Stimulated activated CD4-positive, alpha-beta T cell treated with anti-CD3 and anti-CD28 coated beads, TNF-alpha, amount 100 ng/mL, for 48 hours (primary cell): ENCODE measurements at regions not wholly inside any gene's neighbourhood (a gene's known extent, or its start where the extent isn't known, plus 50 kb on each side); places are given as distances from the start of the nearest gene placed in this dataset.
A peak's percentile ranks its signal among the peaks of the same experiment; 100 is the strongest.

ENCODE experiments used
- DNase-seq, 3 donors: peaks; one replicate each; pipeline ENCODE4 v3.0.0-alpha.2; 2020; ENCODE audit warnings: low read depth in 3 of 3

DNA sequence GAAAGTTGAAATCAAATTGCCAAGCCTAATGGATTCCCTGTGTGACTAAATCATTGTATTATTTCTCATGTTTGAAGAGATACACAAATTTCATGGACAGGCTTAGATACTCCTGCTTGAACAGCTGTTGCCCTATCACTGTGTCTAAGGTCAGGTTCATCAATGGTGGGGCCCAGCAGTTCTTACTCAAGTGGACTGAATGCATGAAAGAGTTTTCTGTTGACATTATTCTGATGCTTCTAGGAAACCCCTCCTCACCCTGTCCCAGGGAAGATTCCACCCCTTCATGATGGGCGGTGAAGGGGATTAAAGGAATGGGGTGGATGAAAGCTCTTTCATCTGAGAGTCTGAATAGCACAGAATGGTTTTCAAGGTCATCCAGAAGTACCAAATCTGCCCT lies 148.8 kb downstream of the INO80D start:
- DNase-seq: no peak

DNA sequence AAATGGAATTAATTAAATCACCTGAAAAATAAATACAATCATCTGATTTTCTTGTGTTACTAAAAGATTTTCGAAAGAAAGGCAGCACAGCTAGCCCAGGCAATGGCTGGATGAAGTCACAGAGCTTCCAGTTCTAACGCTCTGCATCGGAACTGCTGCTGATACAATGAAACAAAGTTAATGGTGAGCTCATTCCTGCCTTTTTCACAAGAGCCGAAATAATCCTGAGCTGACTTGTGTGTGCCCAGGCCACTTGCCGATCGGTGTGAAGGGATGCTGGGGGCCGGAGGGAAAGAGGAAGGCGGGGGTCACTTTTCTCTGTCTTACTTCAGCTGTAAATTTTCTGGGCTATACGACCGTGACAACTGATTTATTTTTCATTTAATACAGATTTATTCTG lies 149.5 kb downstream of the INO80D start:
- no peak for DNase-seq

DNA sequence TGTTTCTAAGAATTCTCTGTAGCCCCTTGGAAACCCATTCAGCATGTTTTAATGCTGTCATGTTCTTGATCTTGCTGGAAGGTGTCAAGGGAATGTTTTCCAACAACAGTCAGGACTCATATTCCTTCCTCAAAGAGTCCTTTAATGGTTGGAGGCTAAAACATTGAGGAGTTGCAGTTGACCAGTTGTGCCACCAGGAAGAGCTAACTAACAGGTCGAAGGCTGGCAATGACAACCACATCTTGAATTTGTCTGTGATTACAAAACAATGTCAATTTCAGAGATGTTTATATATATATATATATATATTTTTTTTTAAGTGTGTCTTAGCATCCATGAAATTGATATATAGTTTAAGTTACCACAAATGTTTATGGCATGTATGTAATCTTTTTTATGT lies 151.5 kb downstream of the INO80D start:
- no peak for DNase-seq

DNA sequence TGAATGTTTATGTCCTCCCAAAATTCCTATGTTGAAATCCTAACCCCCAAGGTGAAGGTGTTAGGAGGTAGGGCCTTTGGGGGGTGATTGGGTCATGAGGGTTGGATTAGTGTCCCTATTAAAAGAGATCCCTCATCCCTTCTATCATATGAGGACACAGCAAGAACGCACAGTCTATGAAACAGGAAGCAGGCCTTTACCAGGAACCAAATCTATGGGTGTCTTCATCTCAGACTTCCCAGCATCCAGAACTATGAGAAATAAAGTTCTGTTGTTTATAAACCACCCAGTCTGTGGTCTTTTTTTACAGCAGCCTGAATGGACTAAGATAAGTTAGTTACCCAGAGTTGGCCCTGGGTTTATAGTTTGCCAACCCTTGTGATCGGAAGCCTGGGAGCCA lies 153.1 kb downstream of the INO80D start:
- DNase-seq: no peak

DNA sequence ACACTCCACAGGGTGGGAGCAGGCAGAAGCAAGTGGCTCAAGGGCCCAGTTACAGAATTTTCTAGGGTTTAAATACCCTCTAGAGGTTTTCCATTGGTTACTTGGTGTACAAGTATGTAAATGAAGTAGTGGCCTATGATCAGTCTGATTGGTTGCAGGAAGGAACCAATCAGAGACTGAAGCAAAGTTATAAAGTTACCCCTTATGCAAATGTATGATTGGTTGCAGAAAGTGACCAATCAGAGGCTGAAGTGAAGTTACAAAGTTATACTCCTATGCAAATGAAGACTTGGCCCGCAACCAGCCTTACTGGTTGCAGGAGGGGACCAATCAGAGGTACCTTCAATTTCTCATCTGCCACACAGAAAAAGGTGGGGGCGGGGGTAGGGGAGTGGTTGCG lies 154.6 kb downstream of the INO80D start:
- DNase-seq: no peak

DNA sequence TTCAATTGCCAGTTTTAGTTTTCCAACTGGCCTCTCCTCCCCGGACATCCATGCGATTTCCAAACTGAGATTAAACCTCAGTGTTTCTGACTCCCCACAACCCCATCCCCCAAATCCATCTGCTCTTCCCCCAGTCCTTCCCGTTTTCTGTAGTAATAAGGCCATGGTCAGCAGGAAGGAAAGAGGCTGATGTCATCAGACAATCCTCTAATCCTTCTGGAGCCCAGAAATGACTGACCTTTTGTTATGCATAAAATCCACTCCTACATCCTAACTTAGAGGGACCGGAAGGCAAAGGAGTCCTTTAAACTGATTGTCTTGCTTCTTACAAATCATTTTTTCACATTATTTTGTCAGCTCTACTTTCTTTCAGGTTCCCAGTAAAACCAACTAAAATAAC lies 155.8 kb downstream of the INO80D start:
- DNase-seq: no peak

DNA sequence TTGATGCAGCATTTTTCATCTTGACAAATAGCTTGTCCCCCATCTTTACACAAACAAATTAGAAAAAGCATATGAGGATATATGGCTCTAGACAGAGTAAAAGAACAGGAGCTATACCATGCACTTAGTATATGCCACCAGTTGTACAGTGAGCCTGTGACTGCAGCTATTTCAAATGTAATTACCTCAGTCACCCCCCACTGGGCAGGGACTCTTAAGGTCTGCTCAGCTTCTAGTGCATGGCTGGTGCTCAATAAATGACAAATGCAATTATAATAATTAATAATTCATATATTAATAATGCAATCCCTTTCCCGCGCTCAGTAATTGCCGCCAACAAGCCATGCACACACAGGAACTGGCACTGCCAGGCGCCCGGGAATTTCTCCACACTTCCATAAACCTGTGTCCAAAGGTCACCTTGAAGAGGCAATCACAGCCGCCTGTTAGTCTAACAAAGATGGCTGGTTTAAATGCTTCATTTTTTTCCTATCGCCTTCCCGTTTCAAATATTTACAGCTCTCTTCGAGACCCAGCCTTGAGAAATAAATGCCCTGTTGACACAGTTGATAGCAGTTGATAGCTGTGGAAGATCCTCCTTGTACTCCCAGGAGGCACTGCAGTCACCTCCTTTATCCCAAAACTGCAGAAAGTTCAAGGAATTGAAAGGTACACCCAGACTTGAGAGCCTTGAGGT lies 156.6 kb downstream of the INO80D start:
- no peak for DNase-seq

DNA sequence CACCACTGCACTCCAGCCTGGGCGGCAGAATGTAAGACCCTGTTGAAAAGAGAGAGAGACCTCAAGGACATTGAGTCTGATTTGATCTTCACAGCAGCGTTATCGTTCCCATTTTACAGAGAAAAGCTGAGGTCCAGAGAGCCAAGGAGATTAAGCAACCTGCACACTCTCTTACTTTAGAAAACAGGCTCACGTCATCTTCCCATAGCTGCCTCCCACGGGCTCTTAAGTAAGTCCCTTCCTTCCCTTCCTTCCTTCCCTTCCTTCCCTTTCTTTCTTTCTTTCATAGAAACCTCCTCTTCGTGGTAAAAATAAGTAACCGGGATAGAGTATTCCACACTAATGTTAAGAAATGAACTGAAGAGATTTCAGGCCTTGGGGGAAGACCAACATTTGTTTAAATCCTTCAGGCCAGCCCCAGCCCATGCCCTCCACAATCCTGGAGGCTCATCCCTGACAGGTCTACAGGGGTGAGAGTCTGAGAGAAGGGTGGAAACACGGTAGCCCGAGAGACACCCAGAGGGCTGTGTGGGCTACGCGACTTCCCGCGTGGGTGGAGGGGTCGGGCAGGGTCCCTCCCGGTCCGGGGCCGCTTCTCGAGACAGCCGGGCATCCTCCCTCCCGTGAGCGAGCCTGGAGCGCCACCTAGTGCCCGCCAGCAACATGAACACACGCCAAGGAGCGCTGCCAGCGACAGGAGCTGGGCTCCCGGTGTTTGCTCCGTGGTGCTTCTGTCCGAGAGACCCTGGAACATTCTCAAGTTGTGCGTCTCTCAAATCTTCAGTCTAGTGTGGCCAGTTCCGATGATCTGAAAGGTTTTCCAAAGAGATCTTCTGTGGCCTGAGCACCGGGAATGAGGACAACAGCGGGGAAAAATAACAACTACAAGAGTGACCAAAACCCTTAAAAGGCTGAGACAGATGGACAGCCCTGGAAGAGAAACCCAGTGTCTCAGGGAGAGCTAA lies 160.3 kb downstream of the INO80D start:
- peak; percentile 48 to 70 (median 64) for DNase-seq

DNA sequence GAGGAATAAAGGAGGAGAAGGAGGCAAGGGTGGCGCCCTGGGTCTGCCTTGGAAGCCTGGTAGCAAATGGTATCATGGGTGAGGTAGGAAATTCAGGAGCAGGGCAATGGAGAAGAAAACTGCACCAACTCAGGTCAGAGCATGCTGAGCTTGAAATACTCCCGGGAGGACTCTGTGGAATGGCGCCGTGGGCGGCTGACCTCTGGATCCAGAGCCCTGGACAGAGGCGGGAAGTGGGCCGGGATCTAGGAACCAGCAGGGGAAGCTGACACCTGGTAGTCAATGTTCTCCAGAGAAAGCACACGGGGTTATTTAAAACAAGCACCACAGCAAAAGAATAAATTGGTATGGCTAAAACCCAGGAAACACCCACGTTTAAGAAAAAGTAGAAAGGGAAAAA lies 161.3 kb downstream of the INO80D start:
- no peak for DNase-seq

DNA sequence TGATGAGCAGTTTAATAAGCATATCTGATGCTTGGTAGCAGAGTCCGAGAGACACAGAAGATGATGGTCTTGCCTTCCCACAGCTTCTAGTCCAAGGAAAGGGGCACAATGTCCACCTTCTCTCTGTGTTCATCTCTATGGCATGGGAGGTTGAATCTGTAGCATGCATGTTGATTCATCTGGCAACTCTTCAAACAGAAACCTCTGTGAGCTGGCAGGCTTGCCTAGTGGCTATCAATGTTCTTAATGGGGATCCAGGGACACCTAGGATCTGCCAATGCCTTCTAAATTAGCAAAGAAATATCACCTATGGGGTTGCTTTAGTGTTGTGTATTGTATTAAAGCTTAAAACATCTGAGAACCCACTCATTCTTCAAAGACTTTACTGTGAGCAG lies 170.8 kb downstream of the INO80D start:
- DNase-seq: no peak

DNA sequence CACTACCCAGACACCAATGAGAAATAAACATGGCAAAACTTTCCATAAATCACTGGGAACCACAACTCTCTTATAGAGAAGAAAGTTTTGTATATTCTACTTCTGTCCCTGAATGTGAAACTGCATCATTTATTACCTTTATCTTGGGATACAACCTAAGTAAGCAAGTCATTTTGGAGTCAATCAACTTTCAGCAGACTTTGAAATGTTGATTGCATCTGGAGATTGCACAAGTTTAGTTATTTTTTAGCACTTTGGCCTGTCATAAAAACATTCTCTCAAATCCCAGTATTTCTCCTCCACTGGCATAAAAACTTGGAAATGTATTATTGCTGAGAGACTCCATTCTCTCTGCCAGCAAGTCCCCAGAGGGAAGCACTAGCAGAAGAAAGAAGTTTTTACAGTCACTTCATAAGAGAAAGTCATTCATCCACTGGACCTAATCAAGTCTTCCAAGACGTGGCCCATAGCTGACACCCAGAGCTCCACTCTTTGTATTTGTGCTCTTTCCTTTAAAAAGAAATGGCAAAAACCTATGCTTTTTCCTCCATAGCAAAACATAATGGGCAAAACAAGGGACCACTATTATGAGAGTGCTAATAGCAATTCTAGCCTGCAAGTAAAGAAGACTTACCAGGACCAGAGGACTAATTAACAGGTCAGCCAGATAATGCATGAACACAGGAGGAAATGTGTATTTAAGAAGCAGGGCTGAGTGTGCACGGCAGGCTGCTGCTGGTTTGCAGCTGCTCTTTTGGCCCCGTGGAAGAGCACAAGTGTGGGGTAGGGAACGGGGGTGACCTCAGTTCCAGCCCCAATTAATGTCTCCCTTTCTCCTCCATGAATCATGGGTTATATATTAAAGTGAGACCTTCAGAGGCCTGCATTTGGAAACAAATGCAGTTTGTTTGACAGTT lies 171.5 kb downstream of the INO80D start:
- DNase-seq: no peak

DNA sequence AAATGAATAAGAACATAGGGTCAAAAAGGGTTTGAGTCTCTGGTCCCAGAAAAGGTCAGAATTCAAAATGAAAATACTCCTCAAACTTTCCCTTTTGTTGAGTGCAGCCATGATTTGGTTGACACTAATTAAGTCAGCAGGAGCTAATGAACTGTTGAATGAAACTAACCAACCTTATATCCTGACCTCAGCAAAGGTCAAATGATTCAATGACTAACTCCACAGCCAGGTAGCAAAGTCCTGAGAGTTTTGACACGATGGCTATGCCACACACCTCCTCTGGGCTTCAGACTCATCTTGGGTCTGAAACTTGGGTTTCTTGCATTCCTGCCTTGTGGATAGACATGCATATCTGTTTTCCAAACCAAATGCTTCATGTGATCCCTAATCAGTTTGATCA lies 172.3 kb downstream of the INO80D start:
- DNase-seq: no peak

DNA sequence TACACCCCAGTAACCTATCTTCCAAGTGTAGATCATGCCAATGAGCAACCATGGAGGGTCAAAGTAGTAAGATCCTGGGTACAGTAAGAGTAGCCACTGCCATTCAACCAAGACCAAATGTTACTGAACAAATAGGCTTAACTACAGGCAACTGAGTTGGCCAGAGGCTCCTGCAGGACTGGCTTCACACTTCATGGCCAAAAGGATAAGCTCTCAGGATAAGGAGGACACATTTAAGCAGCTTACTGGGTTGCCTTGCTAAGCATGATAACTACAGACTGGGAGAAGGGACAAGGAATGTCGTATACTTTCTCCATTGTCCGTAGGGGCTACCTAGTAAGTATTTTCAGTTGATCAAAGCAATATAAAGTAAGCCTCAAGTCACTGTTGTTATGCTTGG lies 174.7 kb downstream of the INO80D start:
- no peak for DNase-seq

DNA sequence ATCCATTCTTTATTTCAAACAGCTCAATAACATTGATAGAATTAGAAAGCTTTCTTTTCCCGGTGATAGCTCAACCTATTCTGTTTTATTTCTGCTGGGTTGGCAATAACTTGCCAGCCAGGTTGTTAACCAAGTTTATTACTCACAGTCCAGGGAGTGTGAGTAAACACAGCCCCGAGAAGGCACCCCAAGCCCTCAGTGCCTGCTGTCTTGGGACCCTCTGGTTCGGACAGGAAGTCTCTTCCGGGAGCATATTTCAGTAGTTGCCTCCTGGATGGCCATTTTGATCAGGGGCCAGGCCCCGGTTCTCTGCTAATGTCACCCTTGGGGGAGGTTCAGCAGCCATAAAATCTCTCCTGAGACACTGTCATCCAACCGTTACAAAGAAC lies 176.8 kb downstream of the INO80D start:
- DNase-seq: no peak

DNA sequence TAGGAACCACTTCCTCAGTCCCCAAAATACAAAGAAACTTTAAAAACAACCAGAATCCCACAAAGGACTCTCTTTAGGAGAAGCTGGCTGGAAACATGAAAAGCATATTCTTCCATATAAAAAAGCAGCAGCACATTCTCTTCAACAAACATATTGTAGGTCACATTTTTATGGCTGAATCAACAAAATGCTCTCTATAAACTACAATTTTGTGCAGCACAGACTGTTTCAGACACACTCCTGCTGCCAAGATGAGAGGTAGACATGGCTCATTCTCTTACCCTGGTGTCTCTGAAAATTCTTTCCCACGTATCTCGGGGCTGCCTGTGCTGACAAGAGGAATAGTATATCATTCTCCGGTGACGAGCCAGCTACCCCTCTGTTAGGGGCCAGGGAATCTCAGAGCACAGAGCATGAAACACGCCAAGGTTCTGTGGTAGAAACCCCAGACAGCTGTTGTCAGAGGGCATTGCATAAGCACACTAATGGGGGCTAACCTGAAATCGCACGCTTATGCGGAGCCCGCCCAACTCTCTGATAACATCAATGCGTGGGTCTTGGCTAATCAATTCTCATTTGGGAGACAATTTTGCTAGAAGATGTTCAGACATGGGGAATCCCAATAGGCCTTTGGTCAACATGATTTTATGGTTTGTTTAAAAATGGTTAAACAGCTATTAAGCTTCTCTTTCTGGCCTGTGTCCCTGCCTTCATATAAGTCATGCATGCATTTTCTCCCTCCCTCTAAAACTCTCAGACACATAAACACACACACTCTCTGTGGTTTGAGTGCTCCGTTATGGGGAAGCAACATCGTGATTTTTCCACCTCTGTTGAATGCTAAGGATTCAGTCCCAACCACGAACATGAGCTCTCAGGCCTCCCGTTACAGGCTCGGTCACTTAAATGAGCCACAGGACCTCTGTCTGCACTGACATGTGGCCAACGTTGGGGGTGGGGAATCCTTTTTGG lies 177.5 kb downstream of the INO80D start:
- no peak for DNase-seq

DNA sequence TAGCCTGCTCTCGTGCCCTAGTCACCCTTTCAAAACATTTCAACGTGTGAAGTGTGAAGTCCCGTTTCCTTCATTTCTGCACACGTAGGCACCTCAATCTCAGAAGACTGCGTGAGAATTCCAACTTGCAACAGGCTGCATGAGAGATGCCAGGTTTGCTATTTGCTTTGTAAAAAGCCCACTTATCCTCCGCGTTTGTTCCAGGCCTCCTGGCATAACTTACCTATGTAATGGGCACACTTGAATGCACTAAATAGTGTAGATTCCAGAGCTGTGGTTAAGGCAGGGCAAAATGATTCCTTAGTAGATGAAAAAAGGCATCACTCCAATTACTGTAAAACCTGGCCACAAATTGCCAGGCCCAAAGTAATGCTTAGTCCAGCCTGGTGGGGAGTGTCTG lies 179.6 kb downstream of the INO80D start:
- no peak for DNase-seq

DNA sequence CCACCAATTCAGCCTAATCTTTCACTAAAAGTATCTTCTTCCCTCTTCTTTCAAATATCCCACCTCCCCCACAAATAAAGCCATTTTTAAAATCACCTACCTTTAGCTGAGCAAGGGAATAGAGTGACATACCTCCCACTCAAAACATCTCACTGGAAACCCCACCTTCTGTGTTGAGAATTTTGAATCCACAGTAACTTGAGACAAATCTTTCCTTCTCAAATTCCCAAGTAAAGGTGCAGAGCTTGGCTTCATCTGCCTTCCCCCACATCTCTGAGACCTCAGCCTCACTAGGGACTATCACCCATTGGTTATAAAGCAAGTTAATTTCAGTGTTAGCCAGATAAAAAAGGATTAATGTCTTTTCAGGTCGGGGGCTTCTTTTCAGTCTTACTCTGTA lies 180.4 kb downstream of the INO80D start:
- no peak for DNase-seq

DNA sequence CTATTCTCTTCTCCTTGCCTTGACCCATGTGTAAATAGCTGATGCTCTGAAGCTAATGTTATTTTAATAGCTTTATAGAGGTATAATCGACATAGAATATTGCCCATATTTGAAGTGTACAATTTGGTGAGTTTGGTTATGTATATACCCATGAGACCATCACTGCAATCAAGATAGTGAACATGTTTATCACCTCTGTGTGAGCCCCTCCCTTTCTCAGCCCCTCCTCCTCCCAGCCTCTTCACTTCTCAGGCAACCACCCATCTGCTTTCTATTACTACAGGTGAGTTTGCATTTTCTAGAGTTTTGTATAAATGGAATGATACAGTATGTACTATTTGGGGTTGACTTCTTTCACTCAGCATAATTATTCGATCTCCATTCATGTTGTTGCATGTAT lies 181.1 kb downstream of the INO80D start:
- no peak for DNase-seq

DNA sequence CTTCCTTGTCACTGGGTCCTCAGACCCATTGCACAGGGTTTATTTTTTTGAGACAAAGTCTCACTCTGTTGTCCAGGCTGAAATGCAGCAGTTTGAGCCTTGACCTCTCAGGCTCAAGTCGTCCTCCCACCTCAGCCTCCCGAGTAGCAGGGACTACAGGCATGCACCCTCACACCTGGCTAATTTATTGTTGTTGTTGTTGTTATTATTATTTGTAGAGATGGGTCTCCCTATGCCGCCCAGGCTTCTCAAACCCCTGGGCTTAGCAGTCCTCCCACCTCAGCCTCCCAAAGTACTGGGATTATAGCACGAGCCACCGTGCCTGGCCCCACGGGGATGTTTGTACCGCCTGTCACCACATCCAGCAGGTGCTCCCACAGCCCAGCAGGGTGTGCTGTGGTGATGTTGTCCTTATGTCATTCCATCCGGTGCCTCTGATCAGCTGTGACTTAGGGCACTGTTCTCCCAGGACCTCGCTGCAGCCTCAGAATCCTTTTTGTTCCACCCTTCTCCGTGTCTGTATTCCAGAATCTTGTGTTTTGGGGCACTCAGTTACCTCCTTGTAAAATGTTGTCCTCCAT lies 182.3 kb downstream of the INO80D start:
- no peak for DNase-seq

DNA sequence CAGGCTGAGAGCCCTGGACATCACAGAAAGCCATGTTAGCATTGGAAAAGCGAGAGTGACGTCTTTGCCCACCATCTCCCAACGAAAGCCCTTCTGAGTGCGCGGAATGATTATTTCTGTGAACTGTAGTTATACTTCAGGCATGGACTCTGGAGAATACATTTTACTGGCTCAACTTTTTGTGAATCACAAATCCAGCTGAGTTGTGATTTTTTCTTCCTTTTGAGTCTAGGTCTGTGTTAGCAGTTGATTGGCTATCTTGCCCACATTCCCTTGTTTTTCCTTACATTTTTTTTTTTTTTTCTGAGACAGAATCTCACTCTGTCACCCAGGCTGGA lies 183.1 kb downstream of the INO80D start:
- no peak for DNase-seq
